HG03108 (cell line): ENCODE measurements at regions not wholly inside any gene's neighbourhood (a gene's known extent, or its start where the extent isn't known, plus 50 kb on each side); places are given as distances from the start of the nearest gene placed in this dataset.
"Not testable (repeated sequence)": the region's sequence is repeated elsewhere in the genome, so short reads cannot be mapped to it uniquely, and the experiment has no call there.

Source experiments
- ATAC-seq: cut with Tn5 transposase; IDR thresholded peaks from one replicate; pipeline ENCODE4 v1.9.1; 2021; ENCODE audit warnings: moderate library complexity; ENCODE audit not compliant: unreplicated experiment

DNA sequence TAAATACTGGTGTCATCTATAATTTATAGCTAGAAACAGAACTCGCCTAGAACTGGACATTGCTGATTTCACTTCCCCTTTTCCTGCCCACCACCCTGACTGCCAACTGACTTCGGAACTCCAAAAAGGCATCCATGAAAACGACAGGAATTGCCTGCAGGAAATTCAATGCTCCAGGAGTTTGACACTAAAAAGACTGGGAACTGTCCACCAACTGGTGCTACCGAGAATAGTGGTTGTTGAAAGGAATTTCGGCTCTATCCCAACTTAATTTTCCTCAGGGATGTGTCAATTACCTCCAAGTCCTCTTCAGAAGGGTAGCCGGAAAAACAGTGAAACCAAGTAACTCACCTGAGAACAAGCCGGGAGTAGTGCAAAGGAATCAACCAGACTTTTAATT, 440.0 kb downstream of the PRELID2 start:
- not testable (repeated sequence) for ATAC-seq

DNA sequence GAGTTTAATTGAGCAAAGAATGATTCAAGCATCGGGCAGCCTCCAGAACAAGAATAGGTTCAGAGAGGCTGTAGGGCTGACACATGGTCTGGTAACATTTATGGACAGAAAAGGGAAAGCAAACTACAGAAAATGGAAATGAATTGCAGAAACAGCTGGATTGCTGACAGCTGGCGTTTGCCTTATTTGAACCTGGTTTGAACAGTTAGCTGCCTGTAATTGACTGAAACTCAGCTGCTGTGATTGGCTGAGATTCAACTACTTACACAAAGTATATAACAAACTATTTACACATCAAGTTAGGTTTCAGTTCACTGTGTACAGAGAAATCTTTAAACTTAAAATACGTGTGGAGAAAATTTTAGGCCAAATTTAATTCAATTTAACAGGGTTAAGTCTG, 441.7 kb downstream of the PRELID2 start:
- ATAC-seq: no peak

DNA sequence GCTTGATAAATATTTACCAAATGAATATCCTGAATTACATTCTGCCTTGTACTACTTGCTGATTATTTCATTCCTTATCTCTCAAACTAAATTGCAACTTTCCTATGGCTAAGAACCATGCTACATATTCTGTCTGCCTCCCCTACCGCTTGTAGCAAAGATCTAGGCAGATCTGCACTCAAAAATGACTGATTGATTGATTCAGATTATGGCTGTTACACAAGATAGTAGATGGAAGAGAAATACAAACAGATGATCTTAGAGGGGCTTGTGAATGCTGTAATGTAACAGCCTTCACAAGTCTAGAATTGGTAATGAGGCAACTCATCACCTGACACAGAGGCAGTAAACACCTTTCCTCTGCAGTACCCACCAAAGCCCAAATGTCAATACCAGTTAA, 446.1 kb downstream of the PRELID2 start:
- no peak for ATAC-seq

DNA sequence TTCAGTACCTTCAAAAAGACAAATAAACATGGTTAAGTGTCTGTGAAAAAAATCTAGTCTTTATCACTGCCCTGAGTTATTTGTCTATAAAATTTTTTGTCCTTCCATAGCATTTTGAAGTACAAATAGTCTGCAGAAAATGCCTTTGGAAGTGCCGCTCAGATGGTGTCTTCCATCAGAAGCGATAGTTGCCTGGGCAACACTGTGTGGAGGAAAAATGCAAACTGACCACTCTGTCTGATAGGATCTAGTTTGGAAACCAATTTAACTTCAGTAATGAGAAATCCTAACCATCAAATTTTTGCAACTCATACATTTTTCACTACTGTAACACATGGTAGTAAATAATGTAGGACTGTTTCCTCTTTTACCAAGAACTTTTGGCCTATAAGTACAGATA, 449.9 kb downstream of the PRELID2 start:
- no peak for ATAC-seq

DNA sequence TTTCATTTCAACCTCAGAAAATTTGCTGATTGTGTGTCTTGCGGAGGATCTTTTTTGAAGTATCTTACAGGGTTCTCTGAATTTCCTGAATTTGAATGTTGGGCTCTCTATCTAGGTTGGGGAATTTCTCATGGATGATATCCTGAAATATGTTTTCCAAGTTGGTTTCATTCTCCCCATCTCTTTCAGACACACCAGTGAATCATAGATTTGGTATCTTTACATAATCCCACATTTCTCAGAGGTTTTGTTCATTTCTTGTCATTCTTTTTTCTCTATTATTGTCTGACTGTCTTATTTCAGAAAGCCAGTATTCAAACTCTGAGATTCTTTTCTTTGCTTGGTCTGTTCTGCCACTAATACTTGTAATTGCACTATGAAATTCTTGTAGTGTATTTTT, 456.9 kb downstream of the PRELID2 start:
- no peak for ATAC-seq

DNA sequence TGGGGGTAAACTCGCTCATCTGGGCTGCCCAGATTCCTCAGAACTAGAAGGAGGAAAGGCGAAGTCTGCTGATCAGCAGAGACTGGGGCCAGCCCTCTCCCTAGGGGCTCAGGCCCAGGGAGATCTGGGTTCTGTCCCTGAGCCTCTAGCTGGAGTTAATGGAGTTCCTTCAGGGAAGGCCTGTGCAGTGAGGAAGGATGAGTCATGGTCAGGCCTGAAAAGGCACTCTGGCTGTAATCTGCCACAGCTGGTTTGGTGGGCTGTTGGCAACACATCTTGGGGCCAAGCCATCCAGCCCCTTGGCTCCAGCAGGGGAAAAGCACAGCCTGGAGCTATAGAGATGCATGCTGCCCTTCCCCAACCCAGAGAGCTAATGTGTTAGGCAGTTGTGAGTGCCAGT, 459.6 kb downstream of the PRELID2 start:
- no peak for ATAC-seq

DNA sequence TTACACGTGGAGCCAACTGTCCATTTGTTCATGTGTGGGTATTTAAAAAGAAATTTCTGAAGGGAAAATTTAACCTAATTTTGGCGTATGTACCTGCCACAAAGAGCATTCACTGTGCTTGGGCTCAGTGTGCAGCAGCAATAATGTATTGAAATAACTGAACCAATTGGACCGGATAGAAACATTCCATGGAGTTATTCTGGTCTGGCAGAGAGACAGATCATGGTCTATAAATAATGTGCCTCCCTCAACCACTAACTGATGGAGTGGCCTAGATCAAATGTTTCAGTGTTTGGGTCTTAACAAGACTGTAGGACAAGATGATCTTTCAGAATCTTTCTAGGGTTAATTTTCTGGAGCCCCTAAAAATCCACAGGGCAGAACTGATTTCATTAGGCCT, 469.7 kb downstream of the PRELID2 start:
- no peak for ATAC-seq

DNA sequence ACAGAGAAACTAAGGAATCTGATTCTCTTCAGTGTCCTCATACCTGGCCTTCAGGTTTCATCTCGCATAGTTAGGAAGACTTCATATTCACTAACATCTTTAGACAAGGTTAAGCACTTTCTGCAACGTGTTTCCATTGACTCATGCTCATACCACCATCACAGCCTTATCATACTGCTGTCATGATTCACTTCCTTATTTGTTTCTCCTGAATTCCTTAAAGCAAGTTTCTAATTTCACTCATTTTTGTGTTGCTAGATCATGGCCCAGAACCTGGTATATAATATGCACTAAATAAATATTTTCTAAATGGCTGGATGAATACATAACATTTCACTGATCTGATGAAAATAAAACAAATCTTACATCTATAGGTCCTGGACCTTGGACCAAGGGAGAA, 472.9 kb downstream of the PRELID2 start:
- no peak for ATAC-seq

DNA sequence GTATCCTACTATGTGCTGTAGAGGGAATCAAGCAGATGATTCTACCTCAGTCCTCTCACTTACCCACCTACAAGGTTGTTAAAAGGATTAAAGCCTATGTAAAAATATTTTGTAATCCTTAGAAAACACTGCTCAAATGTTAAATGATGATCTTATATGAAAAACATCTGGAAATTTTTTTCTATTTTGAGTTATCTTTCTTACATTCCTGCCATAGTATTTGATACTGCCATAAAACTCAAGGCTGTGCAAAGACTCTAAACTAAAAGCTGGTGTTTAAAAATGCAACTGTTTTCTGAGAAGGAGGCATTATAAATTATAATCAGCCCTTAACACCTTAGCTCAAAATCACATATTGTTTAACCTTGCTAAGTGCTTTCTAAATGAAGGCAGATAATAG, 474.2 kb downstream of the PRELID2 start:
- no peak for ATAC-seq

DNA sequence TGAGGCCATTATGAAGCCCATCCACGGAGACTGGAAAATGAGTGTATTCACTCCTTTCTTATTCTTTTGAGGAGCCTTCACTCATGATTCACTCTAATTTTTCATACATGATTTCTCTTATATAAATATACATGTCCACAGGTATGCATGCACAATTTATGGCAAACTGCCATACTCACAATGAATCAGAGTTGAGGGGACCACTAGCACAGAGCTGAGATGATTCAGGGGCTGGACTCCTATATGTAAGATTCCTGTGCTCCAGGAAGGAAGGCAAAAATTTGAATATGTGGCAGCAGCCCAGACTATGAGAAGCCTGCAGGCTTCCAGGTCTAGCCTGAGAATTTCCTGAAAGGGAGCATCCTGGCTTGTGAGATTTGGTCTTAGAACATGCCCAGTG, 484.6 kb downstream of the PRELID2 start:
- ATAC-seq: no peak

DNA sequence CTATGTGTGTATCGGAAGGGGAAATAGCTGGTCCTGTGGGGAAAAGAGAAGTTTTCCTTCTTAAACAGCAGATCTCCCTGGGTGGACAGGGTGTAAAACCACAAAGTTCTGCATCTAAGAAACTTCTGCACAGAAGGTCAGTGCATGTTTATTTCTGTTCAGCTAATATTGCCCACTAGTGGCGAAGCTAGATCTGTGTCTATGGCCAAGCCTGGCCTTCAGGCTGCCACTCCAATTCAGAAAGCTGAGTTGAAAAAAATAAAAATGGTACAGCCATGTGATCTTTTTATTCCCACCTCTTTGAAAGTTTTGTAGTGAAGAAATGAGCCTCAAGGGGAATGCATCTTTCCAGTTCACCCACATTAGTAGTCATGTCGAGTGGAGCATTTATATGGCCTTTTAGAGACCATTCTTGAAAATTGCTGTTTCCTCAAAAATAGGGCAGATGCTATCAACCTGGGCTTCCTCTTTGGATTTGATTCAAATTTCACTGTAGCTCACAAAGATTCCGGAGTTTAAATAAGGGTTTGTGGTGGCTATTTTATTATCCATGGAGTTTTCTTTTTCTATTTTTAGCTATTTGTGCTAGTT, 488.0 kb downstream of the PRELID2 start:
- no peak for ATAC-seq

DNA sequence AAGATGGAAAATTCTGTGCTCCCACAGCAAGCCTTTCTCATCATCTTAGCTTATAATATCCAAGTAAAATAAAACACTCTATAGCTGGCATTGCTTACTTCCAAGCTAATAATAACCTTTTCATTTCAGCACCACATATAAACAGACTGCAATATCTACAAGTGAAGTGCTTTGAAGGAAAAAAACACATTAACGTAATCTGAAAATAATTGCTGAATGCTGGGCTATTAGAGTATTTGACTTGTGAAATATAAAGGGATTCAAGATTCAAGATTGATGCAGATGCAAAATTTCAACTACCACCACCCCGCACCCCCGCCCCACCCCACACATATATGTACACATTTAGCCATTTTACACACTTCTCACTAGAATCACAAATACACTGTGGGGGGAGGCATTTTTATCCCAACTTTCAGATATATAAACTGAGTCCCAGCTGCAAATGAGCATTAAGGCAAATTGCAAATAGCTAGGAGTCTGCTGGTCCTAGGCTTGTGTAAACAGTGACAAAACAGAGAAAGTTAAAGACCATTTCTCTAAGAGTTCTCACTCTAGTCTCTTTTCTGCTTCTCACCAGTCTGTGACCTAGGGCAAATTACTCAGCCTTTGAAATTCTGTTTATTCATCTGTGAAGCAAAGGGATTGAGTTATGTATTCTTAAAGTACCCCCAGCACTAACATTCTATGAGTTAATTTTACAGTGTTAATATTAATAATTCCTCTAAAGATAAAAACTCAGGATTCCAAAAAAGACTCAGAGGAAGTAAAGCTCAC, 489.4 kb downstream of the PRELID2 start:
- ATAC-seq: no peak

DNA sequence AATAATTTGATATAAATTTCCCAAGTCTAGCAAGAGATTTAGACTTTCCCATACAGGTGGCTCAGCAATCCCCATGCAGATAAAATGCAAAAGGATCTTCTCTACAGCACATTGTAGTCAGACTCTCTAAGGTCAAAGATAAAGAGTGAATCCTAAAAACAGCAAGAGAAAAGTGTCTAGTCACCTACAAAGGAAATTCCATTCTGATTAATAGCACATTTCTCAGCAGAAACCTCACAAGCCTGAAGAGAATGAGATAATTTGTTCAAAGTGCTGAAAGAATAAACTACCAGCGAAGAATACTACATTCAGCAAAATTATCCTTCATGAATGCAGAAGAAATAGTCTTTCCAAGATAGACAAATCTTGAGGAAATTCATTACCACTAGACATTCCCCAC, 493.3 kb downstream of the PRELID2 start:
- no peak for ATAC-seq

DNA sequence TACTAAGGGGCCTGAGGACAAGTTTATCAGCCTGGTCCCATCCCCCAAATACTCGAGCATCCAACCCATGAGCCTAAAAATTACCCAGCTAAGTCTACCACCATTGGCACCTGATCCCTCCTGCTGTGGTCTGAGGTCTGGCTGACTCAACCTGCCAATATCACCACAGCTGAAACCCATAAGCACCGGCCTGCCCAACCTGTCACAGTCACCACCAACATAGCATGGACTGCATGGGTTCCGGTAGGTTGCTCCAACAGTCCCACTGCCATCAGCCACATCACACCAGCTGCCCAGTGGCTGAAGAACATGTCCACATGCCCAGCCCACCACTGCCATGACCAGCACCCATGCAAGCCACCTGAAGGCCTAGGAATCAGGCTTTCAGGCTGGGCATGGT, 495.0 kb downstream of the PRELID2 start:
- ATAC-seq: no peak

DNA sequence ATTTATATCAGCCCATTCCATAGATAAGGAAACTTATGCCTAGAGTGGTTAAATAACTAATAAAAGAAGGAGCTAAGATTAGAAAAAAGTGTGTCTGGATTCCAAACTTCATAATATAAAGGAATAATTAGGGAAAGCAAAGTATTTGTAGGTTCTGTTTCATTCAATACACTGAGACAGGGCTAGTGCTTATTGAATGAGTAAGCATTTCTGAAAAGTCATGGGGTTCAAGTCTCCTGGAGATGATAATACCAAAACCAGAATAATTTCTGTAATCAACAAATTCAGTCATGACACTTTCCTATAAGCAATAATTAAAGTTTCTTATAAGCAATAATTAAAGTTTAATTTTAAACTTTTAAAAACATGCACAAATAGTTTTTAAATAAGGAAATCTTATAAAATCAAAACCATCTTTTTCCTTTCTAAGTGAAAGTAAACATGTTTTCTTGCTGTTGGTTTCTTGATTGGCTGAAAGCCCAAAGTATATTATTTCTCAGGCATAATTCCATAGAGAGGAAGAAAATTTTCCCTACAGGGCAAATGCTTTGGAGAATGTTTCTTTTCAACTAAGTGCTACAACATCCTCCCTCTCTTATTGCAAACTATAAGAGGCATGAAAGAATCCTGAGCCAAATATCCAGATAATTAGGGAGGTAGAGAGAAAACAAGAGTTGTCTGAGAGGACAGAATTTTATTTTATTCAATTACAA, 510.2 kb downstream of the PRELID2 start:
- ATAC-seq: no peak

DNA sequence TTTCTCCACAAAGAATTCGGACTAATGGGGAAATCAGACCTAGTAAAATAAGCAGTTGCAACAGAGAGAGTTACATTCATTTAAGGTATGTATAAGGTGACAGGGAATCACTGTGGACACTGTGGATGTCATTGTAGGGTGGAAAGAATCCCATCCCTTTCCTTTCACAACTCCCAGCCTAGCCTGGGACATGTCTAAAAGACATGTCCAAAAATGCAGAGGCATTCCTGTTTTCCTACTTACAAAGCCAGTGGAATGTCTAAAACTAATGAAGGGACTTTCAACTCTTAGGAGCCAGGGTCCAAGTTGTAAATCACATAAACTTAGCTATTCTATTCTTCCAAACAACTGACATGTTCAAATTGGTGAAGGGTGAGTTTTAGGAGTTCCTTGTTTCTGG, 511.0 kb downstream of the PRELID2 start:
- ATAC-seq: no peak

DNA sequence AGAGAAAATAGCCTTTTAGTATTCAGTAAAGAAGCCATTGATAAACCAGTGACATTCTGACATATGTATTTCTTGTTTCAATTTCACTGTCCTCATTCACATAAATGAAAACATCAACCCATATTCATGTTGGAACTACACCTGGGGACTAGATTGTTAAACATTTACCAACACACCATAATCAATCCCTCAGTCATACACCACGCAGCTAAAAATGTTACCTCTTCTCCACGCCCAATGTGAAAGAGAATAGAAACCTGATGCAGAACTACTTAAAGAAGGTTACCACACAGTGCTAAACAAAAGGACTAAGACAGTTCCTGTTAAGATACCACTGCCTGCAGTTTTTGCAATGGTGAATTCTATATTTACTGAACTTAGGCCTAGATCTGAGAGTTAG, 518.9 kb downstream of the PRELID2 start:
- peak; percentile 77 for ATAC-seq

DNA sequence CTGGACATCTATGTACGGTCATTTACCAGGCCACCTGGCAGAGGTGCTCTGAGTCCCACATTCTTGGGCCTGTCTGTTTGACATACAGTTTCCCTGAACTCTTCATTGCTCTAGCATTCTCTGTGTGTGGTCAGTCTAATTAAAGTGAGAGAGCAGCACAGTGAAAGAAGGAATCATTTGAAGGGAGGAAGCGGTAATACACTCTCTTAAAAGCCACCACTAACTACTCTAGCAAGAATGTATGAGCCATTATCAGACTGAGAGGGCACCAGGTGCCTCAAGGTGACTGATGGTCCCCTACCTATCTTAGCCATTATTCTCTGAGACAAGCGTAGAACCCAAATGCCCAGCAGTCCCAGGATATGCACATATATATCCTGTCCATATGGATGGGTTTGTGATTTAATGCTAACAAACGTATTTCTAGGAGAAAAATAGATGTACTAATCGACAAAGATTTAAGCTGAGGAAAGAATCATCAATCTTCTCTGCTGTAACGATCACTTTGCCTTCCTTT, 527.2 kb downstream of the PRELID2 start:
- no peak for ATAC-seq

DNA sequence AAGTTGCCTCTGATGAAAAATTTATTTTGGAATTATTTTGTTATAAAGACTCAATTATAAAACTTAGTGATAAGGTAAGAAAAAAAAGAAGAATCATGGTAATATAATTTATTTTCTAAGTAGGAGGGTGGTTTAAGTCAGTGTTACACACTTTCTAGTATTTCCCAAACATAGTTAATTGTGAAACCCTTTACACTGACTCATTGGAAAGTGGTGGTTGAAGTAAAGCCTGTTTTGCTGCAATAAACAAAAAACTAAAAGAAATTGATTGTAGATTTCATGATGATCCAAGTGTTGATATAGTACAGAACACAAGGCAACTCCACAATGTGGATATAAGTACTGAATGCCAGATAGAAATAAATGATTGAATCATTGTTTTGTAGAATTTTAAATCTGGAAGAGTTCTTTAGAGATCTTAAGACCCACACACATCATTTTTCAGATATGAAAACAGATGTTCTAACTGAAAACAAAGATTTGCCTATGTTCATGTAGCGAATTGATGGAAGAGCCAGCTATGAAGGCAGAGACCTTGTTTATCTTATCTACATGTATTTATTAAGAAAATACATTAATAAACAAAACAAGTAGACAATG, 539.8 kb downstream of the PRELID2 start:
- no peak for ATAC-seq

DNA sequence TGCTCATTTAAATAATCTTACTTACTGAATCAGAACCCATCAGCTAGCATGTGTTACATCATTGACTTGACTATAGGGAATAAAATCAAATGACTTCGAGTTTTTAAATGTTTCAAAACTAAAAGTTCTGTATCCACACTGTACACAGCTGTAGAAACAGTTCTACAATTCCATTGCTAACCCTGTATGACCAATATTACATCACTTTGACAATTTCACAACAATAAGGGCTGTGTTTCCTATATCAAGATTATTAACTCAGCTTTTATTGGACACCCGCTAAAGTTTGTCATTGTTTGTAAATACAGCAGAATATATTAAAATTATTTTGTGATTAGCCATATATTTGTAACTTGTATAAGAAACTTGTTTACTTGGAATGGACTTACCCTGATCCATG, 540.8 kb downstream of the PRELID2 start:
- no peak for ATAC-seq

DNA sequence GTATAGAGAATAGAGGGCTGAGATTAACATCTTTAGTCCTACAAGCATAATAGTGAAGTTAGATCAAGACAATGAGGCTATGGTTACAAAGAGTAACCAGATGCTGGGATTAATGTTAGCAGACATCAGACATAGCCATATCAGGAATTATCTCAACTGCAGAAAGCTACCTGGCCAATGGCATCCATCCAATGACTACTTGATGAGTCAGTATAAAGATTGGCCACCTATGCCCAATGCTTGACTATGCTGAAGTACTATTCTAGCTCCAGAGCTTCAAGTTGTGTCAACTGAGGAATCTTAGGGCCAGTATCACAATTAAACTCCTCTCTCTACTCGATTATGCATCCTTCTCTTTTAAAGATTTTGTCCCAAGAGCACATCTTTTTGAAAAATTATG, 541.4 kb downstream of the PRELID2 start:
- ATAC-seq: no peak

DNA sequence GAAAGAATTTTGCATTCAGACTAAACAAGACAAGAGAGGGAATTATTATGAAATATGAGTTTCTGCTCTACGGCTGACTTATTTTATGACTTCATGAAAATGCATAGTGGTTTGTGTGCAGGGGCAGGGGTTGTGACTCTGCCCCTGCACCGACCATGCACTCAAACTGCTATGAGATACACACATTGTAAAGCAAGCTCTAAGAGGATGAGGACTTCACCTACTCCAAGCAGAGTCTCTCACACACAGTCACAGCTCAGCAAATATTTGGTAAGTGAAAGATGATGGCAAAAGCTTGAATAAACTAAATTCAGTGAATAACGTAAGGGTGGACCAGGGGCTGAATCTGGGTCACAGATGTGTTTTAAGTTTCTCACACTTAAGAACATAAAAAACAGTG, 542.9 kb downstream of the PRELID2 start:
- no peak for ATAC-seq
